ENCODE measurements at regions not wholly inside any gene's neighbourhood (a gene's known extent, or its start where the extent isn't known, plus 50 kb on each side); places are given as distances from the start of the nearest gene placed in this dataset.

DNA sequence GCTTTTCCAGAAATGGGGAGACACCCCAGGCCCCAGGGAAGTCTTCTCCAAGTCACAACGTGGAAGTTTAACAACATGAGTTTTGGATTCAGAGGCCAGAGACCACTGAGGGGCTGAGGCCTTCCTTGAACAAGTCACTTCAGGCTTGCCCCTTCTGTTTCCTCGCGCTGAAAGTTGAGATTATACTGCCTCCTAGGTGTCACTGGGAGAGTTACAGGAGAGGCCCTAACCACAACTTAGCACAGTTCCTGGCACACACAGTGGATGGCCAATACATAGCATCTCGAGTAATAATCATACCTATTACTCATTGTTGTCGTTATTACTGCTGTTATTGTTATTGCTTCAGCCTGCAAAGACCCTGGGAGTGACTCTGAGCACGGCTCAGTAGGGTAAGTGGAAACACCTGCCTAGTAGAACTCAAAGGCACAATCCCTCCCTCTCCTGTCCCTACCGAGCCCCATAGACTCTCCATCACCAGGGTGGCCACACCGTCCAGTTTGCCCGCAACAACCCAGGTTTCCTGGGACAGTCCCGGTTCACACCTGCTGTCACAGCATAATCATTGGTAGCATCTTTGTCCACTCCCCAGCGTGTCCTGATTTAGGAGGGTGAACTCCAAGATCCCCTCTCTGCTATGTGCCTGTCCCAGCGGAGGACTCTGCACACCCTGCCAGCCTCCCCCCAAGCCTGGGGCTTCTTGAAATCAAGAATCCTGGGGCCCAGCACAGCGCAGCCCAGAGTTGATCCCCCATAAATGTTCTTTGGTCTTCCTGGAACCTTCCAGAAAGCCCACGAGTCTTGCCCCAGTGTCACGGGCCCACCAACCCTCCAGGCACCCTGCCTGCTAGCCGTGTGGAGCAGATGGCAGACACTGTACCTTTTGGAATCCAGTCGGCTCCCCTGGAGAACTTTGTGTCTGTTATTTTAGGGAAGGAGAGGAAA lies 85.0 kb downstream of the SYNE3 start:
- Histone ChIP-seq H3K9ac (ENCODE audit: low read length in 2 of 2) (no peak overlapping the region), H3K27me3 (ENCODE audit: control insufficient read depth in 1 of 2, insufficient read depth in 2 of 2, low read length in 2 of 2) (no peaks in the 10 kb centered on the region), H3K9me3 (ENCODE audit: control insufficient read depth in 2 of 2, low read length in 2 of 2) (no peaks in the 10 kb centered on the region), H3K4me3 (ENCODE audit: low read length in 2 of 2) (no peak overlapping the region), H3K27ac (ENCODE audit: low read length) (peak overlapping the region; percentile 18), H3K4me1 (ENCODE audit: control insufficient read depth, insufficient read depth, low read length) (no peaks in the 10 kb centered on the region), H3K36me3 (ENCODE audit: control insufficient read depth in 2 of 2, insufficient read depth in 2 of 2, low read length in 2 of 2) (peaks cover 0 to 8% of the 10 kb centered on the region in 2 donors)

GRCh38 chr14:95428557-95428956 lies 87.9 kb downstream of the SYNE3 start:
- H3K9me3 ChIP-seq (ENCODE audit: control insufficient read depth in 2 of 2, low read length in 2 of 2): no peaks in the 10 kb centered on the region
- no peak overlapping the region for H3K27ac ChIP-seq (ENCODE audit: low read length)
- peaks cover 0 to 8% of the 10 kb centered on the region in 2 donors for H3K36me3 ChIP-seq (ENCODE audit: control insufficient read depth in 2 of 2, insufficient read depth in 2 of 2, low read length in 2 of 2)
- H3K27me3 ChIP-seq (ENCODE audit: control insufficient read depth in 1 of 2, insufficient read depth in 2 of 2, low read length in 2 of 2): no peaks in the 10 kb centered on the region
- H3K4me3 ChIP-seq (ENCODE audit: low read length in 2 of 2): no peak overlapping the region
- no peak overlapping the region for H3K9ac ChIP-seq (ENCODE audit: low read length in 2 of 2)
- peaks cover 2% of the 10 kb centered on the region for H3K4me1 ChIP-seq (ENCODE audit: control insufficient read depth, insufficient read depth, low read length)

- Histone ChIP-seq H3K36me3 (ENCODE audit: control insufficient read depth in 2 of 2, insufficient read depth in 2 of 2, low read length in 2 of 2) (peaks cover 0 to 2% of the 10 kb centered on the region in 2 donors), H3K9me3 (ENCODE audit: control insufficient read depth in 2 of 2, low read length in 2 of 2) (no peaks in the 10 kb centered on the region), H3K9ac (ENCODE audit: low read length in 2 of 2) (no peak overlapping the region), H3K27ac (ENCODE audit: low read length) (no peak overlapping the region), H3K4me3 (ENCODE audit: low read length in 2 of 2) (no peak overlapping the region), H3K27me3 (ENCODE audit: control insufficient read depth in 1 of 2, insufficient read depth in 2 of 2, low read length in 2 of 2) (no peaks in the 10 kb centered on the region), H3K4me1 (ENCODE audit: control insufficient read depth, insufficient read depth, low read length) (peaks cover 2% of the 10 kb centered on the region)
Measured at GRCh38 chr14:95426116-95426475, 90.4 kb downstream of the SYNE3 start.

GRCh38 chr14:95425369-95426115 lies 90.9 kb downstream of the SYNE3 start:
- Histone ChIP-seq H3K9me3 (ENCODE audit: control insufficient read depth in 2 of 2, low read length in 2 of 2) (no peaks in the 10 kb centered on the region), H3K27me3 (ENCODE audit: control insufficient read depth in 1 of 2, insufficient read depth in 2 of 2, low read length in 2 of 2) (no peaks in the 10 kb centered on the region), H3K36me3 (ENCODE audit: control insufficient read depth in 2 of 2, insufficient read depth in 2 of 2, low read length in 2 of 2) (peaks cover 0 to 2% of the 10 kb centered on the region in 2 donors), H3K4me1 (ENCODE audit: control insufficient read depth, insufficient read depth, low read length) (peaks cover 2% of the 10 kb centered on the region), H3K4me3 (ENCODE audit: low read length in 2 of 2) (no peak overlapping the region), H3K9ac (ENCODE audit: low read length in 2 of 2) (no peak overlapping the region), H3K27ac (ENCODE audit: low read length) (no peak overlapping the region)

GRCh38 chr14:95424529-95424928 lies 91.9 kb downstream of the SYNE3 start:
- Histone ChIP-seq H3K4me1 (ENCODE audit: control insufficient read depth, insufficient read depth, low read length) (peaks cover 2% of the 10 kb centered on the region), H3K27me3 (ENCODE audit: control insufficient read depth in 1 of 2, insufficient read depth in 2 of 2, low read length in 2 of 2) (no peaks in the 10 kb centered on the region), H3K4me3 (ENCODE audit: low read length in 2 of 2) (no peak overlapping the region), H3K9ac (ENCODE audit: low read length in 2 of 2) (no peak overlapping the region), H3K9me3 (ENCODE audit: control insufficient read depth in 2 of 2, low read length in 2 of 2) (no peaks in the 10 kb centered on the region), H3K27ac (ENCODE audit: low read length) (no peak overlapping the region), H3K36me3 (ENCODE audit: control insufficient read depth in 2 of 2, insufficient read depth in 2 of 2, low read length in 2 of 2) (peaks cover 0 to 2% of the 10 kb centered on the region in 2 donors)

- no peaks in the 10 kb centered on the region for H3K9me3 ChIP-seq (ENCODE audit: control insufficient read depth in 2 of 2, low read length in 2 of 2)
- no peak overlapping the region for H3K27ac ChIP-seq (ENCODE audit: low read length)
- peaks cover 2% of the 10 kb centered on the region for H3K4me1 ChIP-seq (ENCODE audit: control insufficient read depth, insufficient read depth, low read length)
- H3K4me3 ChIP-seq (ENCODE audit: low read length in 2 of 2): no peak overlapping the region
- no peak overlapping the region for H3K9ac ChIP-seq (ENCODE audit: low read length in 2 of 2)
- H3K36me3 ChIP-seq (ENCODE audit: control insufficient read depth in 2 of 2, insufficient read depth in 2 of 2, low read length in 2 of 2): peaks cover 0 to 5% of the 10 kb centered on the region in 2 donors
- H3K27me3 ChIP-seq (ENCODE audit: control insufficient read depth in 1 of 2, insufficient read depth in 2 of 2, low read length in 2 of 2): peaks cover 0 to 2% of the 10 kb centered on the region in 2 donors
Measured at GRCh38 chr14:95421741-95422140, 94.7 kb downstream of the SYNE3 start.

GRCh38 chr14:95420060-95420459 lies 96.4 kb downstream of the SYNE3 start:
- H3K27ac ChIP-seq (ENCODE audit: low read length): no peak overlapping the region
- no peaks in the 10 kb centered on the region for H3K4me1 ChIP-seq (ENCODE audit: control insufficient read depth, insufficient read depth, low read length)
- peaks cover 0 to 2% of the 10 kb centered on the region in 2 donors for H3K27me3 ChIP-seq (ENCODE audit: control insufficient read depth in 1 of 2, insufficient read depth in 2 of 2, low read length in 2 of 2)
- H3K4me3 ChIP-seq (ENCODE audit: low read length in 2 of 2): no peak overlapping the region
- H3K36me3 ChIP-seq (ENCODE audit: control insufficient read depth in 2 of 2, insufficient read depth in 2 of 2, low read length in 2 of 2): peaks cover 0 to 5% of the 10 kb centered on the region in 2 donors
- H3K9me3 ChIP-seq (ENCODE audit: control insufficient read depth in 2 of 2, low read length in 2 of 2): no peaks in the 10 kb centered on the region
- no peak overlapping the region for H3K9ac ChIP-seq (ENCODE audit: low read length in 2 of 2)

GRCh38 chr14:95419569-95419968 lies 96.9 kb downstream of the SYNE3 start:
- peaks cover 0 to 2% of the 10 kb centered on the region in 2 donors for H3K27me3 ChIP-seq (ENCODE audit: control insufficient read depth in 1 of 2, insufficient read depth in 2 of 2, low read length in 2 of 2)
- H3K9me3 ChIP-seq (ENCODE audit: control insufficient read depth in 2 of 2, low read length in 2 of 2): no peaks in the 10 kb centered on the region
- no peak overlapping the region for H3K27ac ChIP-seq (ENCODE audit: low read length)
- peaks cover 0 to 5% of the 10 kb centered on the region in 2 donors for H3K36me3 ChIP-seq (ENCODE audit: control insufficient read depth in 2 of 2, insufficient read depth in 2 of 2, low read length in 2 of 2)
- no peak overlapping the region for H3K4me3 ChIP-seq (ENCODE audit: low read length in 2 of 2)
- H3K9ac ChIP-seq (ENCODE audit: low read length in 2 of 2): no peak overlapping the region
- H3K4me1 ChIP-seq (ENCODE audit: control insufficient read depth, insufficient read depth, low read length): no peaks in the 10 kb centered on the region

DNA sequence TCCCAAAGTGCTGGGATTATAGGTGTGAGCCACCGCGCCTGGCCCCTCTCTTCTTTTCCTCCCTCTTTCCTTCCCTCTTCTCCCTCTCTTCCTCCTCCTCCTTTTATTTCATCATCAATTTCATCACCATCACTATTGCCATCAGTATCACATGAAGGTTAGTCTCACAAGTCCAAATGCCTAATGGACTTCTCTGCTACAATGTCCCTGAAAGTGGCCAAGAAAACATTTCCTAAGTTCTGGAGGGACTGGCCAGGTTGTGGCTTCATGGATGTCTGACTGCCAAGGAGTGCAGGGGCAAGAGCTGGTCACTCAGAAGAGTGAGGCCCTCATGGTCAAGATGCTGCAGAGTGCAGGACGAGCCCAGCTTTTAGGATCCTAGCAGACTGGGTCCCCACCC lies 97.6 kb downstream of the SYNE3 start:
- H3K4me3 ChIP-seq (ENCODE audit: low read length in 2 of 2): no peak overlapping the region
- H3K27ac ChIP-seq (ENCODE audit: low read length): no peak overlapping the region
- H3K9ac ChIP-seq (ENCODE audit: low read length in 2 of 2): no peak overlapping the region
- H3K36me3 ChIP-seq (ENCODE audit: control insufficient read depth in 2 of 2, insufficient read depth in 2 of 2, low read length in 2 of 2): peaks cover 0 to 3% of the 10 kb centered on the region in 2 donors
- H3K27me3 ChIP-seq (ENCODE audit: control insufficient read depth in 1 of 2, insufficient read depth in 2 of 2, low read length in 2 of 2): peaks cover 0 to 2% of the 10 kb centered on the region in 2 donors
- no peaks in the 10 kb centered on the region for H3K9me3 ChIP-seq (ENCODE audit: control insufficient read depth in 2 of 2, low read length in 2 of 2)
- H3K4me1 ChIP-seq (ENCODE audit: control insufficient read depth, insufficient read depth, low read length): no peaks in the 10 kb centered on the region

GRCh38 chr14:95417492-95417891 lies 97.8 kb upstream of the CLMN start:
- Histone ChIP-seq H3K36me3 (ENCODE audit: control insufficient read depth in 2 of 2, insufficient read depth in 2 of 2, low read length in 2 of 2) (peaks cover 0 to 3% of the 10 kb centered on the region in 2 donors), H3K27me3 (ENCODE audit: control insufficient read depth in 1 of 2, insufficient read depth in 2 of 2, low read length in 2 of 2) (peaks cover 0 to 2% of the 10 kb centered on the region in 2 donors), H3K9me3 (ENCODE audit: control insufficient read depth in 2 of 2, low read length in 2 of 2) (no peaks in the 10 kb centered on the region), H3K9ac (ENCODE audit: low read length in 2 of 2) (no peak overlapping the region), H3K4me1 (ENCODE audit: control insufficient read depth, insufficient read depth, low read length) (no peaks in the 10 kb centered on the region), H3K27ac (ENCODE audit: low read length) (no peak overlapping the region), H3K4me3 (ENCODE audit: low read length in 2 of 2) (no peak overlapping the region)
